ENCODE measurements at regions not wholly inside any gene's neighbourhood (a gene's known extent, or its start where the extent isn't known, plus 50 kb on each side); places are given as distances from the start of the nearest gene placed in this dataset.

DNA sequence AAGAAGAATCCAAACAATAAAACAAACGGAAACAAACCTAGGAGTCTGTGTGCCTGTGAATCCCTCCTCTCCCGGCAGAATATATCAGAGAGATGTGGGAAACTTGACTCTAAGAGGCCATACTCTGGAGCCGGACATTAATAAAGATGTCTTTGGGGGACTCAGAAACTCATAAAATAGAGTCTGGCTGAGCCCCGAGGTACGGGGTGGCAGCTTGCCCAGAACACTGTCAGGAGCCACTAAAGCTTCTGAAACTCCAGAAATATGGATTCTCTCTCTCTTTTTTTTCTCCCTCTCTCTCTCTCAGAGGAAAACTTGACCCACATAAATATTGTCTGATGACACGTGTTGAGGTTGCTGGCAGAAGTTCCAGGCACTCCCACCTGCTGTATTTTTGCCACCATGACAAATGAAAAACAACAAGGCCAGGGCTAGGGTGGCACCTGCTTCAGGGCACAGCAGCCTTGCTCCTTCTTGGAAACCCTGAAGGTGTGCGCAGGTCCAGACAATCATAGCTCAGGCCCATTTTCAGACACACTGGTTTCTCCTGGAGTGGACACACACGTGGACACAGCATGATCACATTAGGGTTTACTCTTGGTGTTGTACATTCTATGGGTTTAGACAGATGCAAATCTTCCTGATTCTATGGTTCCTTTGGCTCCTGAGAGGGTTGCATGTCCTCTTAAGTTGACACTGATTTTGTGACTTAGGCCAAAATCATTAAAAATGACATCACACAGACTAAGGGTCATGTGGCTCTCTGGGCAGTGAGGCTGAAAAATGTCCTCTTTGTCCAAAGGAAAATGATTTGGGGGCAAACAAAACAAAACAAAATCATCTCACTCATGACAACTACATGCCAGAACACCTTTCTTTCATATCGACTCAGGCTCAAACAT lies 282.6 kb upstream of the IRX3 start:
- TF ChIP-seq, protein P1, sequence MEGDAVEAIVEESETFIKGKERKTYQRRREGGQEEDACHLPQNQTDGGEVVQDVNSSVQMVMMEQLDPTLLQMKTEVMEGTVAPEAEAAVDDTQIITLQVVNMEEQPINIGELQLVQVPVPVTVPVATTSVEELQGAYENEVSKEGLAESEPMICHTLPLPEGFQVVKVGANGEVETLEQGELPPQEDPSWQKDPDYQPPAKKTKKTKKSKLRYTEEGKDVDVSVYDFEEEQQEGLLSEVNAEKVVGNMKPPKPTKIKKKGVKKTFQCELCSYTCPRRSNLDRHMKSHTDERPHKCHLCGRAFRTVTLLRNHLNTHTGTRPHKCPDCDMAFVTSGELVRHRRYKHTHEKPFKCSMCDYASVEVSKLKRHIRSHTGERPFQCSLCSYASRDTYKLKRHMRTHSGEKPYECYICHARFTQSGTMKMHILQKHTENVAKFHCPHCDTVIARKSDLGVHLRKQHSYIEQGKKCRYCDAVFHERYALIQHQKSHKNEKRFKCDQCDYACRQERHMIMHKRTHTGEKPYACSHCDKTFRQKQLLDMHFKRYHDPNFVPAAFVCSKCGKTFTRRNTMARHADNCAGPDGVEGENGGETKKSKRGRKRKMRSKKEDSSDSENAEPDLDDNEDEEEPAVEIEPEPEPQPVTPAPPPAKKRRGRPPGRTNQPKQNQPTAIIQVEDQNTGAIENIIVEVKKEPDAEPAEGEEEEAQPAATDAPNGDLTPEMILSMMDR (IDR thresholded peaks at IDR 0.05) = no peak
- no peak for TF ChIP-seq ZFX (IDR thresholded peaks at IDR 0.05; ENCODE audit: borderline replicate concordance)
